GM18517 (cell line): ENCODE measurements at regions not wholly inside any gene's neighbourhood (a gene's known extent, or its start where the extent isn't known, plus 50 kb on each side); places are given as distances from the start of the nearest gene placed in this dataset.

ENCODE experiments used
- ATAC-seq: cut with Tn5 transposase; IDR thresholded peaks from one replicate; pipeline ENCODE4 v1.9.1; 2021; ENCODE audit warnings: mild to moderate bottlenecking, moderate library complexity; ENCODE audit not compliant: unreplicated experiment

- ATAC-seq = no peak
Measured at GRCh38 chr9:8095672-8096086, 296.1 kb upstream of the DMAC1 start.

- no peak for ATAC-seq
Measured at GRCh38 chr9:8088477-8088876, 288.9 kb upstream of the DMAC1 start.

GRCh38 chr9:8085986-8086385 is 286.4 kb upstream of the DMAC1 start:
- ATAC-seq = no peak

- ATAC-seq = no peak
Measured at GRCh38 chr9:8078641-8079140, 279.1 kb upstream of the DMAC1 start.

GRCh38 chr9:8074713-8075286 is 275.2 kb upstream of the DMAC1 start:
- ATAC-seq = no peak

- ATAC-seq = no peak
Measured at GRCh38 chr9:8071445-8071798, 271.8 kb upstream of the DMAC1 start.

- ATAC-seq = no peak
Measured at GRCh38 chr9:8070779-8071444, 271.3 kb upstream of the DMAC1 start.

- no peak for ATAC-seq
Measured at GRCh38 chr9:8062459-8062858, 262.9 kb upstream of the DMAC1 start.

GRCh38 chr9:8053501-8053900 is 253.9 kb upstream of the DMAC1 start:
- ATAC-seq = no peak

- ATAC-seq = no peak
Measured at GRCh38 chr9:8052991-8053390, 253.4 kb upstream of the DMAC1 start.

- ATAC-seq = no peak
Measured at GRCh38 chr9:8037745-8038144, 238.2 kb upstream of the DMAC1 start.

GRCh38 chr9:8036914-8037524 is 237.4 kb upstream of the DMAC1 start:
- ATAC-seq = no peak

GRCh38 chr9:8033794-8034193 is 234.2 kb upstream of the DMAC1 start:
- no peak for ATAC-seq

GRCh38 chr9:8030095-8030494 is 230.5 kb upstream of the DMAC1 start:
- no peak for ATAC-seq

GRCh38 chr9:8027351-8027750 is 227.8 kb upstream of the DMAC1 start:
- ATAC-seq = no peak

GRCh38 chr9:8025551-8025950 is 226.0 kb upstream of the DMAC1 start:
- no peak for ATAC-seq

- ATAC-seq = no peak
Measured at GRCh38 chr9:8020186-8020585, 220.6 kb upstream of the DMAC1 start.

GRCh38 chr9:8019636-8020035 is 220.1 kb upstream of the DMAC1 start:
- ATAC-seq = no peak

- ATAC-seq = no peak
Measured at GRCh38 chr9:8014997-8015682, 215.6 kb upstream of the DMAC1 start.

- ATAC-seq = no peak
Measured at GRCh38 chr9:8012986-8013385, 213.4 kb upstream of the DMAC1 start.

GRCh38 chr9:8011974-8012373 is 212.4 kb upstream of the DMAC1 start:
- ATAC-seq = no peak

- ATAC-seq = no peak
Measured at GRCh38 chr9:7996558-7996957, 197.0 kb upstream of the DMAC1 start.
